ENCODE measurements at regions not wholly inside any gene's neighbourhood (a gene's known extent, or its start where the extent isn't known, plus 50 kb on each side); places are given as distances from the start of the nearest gene placed in this dataset.

GRCh38 chr6:141167945-141168344 is 964.8 kb upstream of the GJE1 start:
- TF ChIP-seq POLR2A (IDR thresholded peaks at IDR 0.05), result no peak
- TF ChIP-seq POLR2AphosphoS5 (IDR thresholded peaks at IDR 0.05), result no peak
- no peak for TF ChIP-seq CTCF (IDR thresholded peaks at IDR 0.05)
- TF ChIP-seq EP300 (IDR thresholded peaks at IDR 0.05), result no peak
- Histone ChIP-seq H3K9me3 (no peaks in the 10 kb centered on the region), H3K4me3 (no peak overlapping the region), H3K36me3 (no peaks in the 10 kb centered on the region), H3K4me1 (no peaks in the 10 kb centered on the region), H3K27ac (no peak overlapping the region), H3K27me3 (no peaks in the 10 kb centered on the region)
- no peak for DNase-seq (ENCODE audit: low spot score in 2 of 2)
- WGBS, result 96% methylated on average over 16 of the region's 20 CpGs

- no peak overlapping the region for H3K27ac ChIP-seq
- no peak for DNase-seq (ENCODE audit: low spot score in 2 of 2)
- no peaks in the 10 kb centered on the region for H3K9me3 ChIP-seq
- 86% methylated on average over 1 of the region's 1 CpG for WGBS
- TF ChIP-seq EP300 (IDR thresholded peaks at IDR 0.05), result no peak
- no peak for TF ChIP-seq POLR2A (IDR thresholded peaks at IDR 0.05)
- TF ChIP-seq CTCF (IDR thresholded peaks at IDR 0.05), result no peak
- no peak for TF ChIP-seq POLR2AphosphoS5 (IDR thresholded peaks at IDR 0.05)
- H3K27me3 ChIP-seq, result no peaks in the 10 kb centered on the region
- H3K4me3 ChIP-seq, result no peak overlapping the region
- H3K36me3 ChIP-seq, result no peaks in the 10 kb centered on the region
- no peaks in the 10 kb centered on the region for H3K4me1 ChIP-seq
These were observed 967.6 kb upstream of the GJE1 start for GRCh38 chr6:141165002-141165665.

GRCh38 chr6:141164042-141164743 is 968.5 kb upstream of the GJE1 start:
- no peaks in the 10 kb centered on the region for H3K27me3 ChIP-seq
- no peaks in the 10 kb centered on the region for H3K4me1 ChIP-seq
- no peak for TF ChIP-seq EP300 (IDR thresholded peaks at IDR 0.05)
- no peak for TF ChIP-seq CTCF (IDR thresholded peaks at IDR 0.05)
- TF ChIP-seq POLR2AphosphoS5 (IDR thresholded peaks at IDR 0.05), result no peak
- TF ChIP-seq POLR2A (IDR thresholded peaks at IDR 0.05), result no peak
- H3K36me3 ChIP-seq, result no peaks in the 10 kb centered on the region
- H3K4me3 ChIP-seq, result no peak overlapping the region
- DNase-seq (ENCODE audit: low spot score in 2 of 2), result no peak
- 80% methylated on average over 4 of the region's 4 CpGs for WGBS
- H3K9me3 ChIP-seq, result no peaks in the 10 kb centered on the region
- no peak overlapping the region for H3K27ac ChIP-seq

DNA sequence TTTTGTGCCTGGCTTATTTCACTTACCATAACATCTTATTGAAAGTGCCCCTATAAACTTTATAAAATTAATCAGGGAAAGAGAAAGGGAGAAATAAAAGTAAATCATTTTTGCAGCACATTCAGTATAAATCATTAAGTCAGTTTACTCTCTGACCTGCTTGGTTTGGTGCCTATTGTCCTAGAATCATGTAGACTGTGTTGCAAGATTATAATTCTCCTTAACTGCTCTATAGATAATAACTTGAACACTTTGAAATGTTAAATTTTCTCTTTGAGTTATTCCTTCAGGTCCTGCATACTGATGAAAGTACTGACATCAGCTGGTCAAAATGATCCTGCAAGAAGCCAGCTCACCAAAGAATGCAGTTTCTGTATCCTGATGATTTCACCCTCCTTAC is 969.6 kb upstream of the GJE1 start:
- no peak for TF ChIP-seq POLR2AphosphoS5 (IDR thresholded peaks at IDR 0.05)
- no peak for TF ChIP-seq EP300 (IDR thresholded peaks at IDR 0.05)
- no peak for TF ChIP-seq POLR2A (IDR thresholded peaks at IDR 0.05)
- TF ChIP-seq CTCF (IDR thresholded peaks at IDR 0.05), result no peak
- Histone ChIP-seq H3K4me1 (no peaks in the 10 kb centered on the region), H3K4me3 (no peak overlapping the region), H3K9me3 (no peaks in the 10 kb centered on the region), H3K27ac (no peak overlapping the region), H3K36me3 (no peaks in the 10 kb centered on the region), H3K27me3 (no peaks in the 10 kb centered on the region)
- no peak for DNase-seq (ENCODE audit: low spot score in 2 of 2)

DNA sequence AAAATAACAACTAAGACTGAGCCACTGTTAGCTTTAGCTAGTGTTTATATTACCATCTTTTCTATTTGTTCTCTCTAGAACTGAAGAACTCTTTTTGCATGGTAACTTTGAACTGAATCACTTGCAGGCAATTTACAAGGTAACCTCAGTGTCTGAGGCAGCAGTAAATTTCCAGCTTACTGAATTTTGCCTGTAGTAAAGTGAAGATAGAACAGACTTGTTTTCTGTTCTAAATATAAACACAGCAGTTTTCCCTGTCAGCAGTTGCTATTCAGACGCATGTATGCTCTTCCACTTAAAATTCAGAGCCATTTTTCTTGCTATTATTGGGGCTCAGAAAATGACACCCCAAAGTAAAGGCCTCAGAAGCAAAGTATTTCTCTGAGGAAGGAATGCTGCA is 974.0 kb upstream of the GJE1 start:
- no peak overlapping the region for H3K27ac ChIP-seq
- no peaks in the 10 kb centered on the region for H3K36me3 ChIP-seq
- TF ChIP-seq EP300 (IDR thresholded peaks at IDR 0.05) (no peak), POLR2AphosphoS5 (IDR thresholded peaks at IDR 0.05) (no peak), POLR2A (IDR thresholded peaks at IDR 0.05) (no peak), CTCF (IDR thresholded peaks at IDR 0.05) (no peak)
- no peak overlapping the region for H3K4me3 ChIP-seq
- no peak for DNase-seq (ENCODE audit: low spot score in 2 of 2)
- H3K4me1 ChIP-seq, result no peaks in the 10 kb centered on the region
- WGBS, result 44% methylated on average over 1 of the region's 1 CpG
- no peaks in the 10 kb centered on the region for H3K9me3 ChIP-seq
- H3K27me3 ChIP-seq, result no peaks in the 10 kb centered on the region
